ENCODE measurements at regions not wholly inside any gene's neighbourhood (a gene's known extent, or its start where the extent isn't known, plus 50 kb on each side); places are given as distances from the start of the nearest gene placed in this dataset.

DNA sequence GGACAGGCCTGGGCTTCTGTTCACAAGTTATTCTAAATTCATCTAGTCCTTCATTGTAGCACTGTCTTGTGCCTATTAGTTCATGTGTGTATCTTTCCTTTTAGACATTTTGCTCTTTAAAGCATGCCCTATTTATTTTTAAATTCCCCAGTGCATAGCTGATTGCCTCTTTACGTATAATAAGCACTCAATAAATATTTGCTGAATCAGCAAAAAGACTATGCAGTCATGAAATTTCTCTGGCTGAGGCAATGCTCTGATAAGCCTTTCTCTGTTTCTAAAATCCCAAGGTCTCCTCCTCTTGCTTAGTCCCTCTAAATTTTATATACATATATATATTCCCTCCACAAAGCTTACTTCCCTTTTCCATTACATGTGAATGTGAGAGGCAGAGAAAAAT lies 315.9 kb upstream of the PCSK5 start:
- DNase-seq (ENCODE audit: low spot score): no peak
- TF ChIP-seq, protein P1, sequence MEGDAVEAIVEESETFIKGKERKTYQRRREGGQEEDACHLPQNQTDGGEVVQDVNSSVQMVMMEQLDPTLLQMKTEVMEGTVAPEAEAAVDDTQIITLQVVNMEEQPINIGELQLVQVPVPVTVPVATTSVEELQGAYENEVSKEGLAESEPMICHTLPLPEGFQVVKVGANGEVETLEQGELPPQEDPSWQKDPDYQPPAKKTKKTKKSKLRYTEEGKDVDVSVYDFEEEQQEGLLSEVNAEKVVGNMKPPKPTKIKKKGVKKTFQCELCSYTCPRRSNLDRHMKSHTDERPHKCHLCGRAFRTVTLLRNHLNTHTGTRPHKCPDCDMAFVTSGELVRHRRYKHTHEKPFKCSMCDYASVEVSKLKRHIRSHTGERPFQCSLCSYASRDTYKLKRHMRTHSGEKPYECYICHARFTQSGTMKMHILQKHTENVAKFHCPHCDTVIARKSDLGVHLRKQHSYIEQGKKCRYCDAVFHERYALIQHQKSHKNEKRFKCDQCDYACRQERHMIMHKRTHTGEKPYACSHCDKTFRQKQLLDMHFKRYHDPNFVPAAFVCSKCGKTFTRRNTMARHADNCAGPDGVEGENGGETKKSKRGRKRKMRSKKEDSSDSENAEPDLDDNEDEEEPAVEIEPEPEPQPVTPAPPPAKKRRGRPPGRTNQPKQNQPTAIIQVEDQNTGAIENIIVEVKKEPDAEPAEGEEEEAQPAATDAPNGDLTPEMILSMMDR (IDR thresholded peaks at IDR 0.05): no peak
- H3K4me3 ChIP-seq: no peak overlapping the region
- no peak overlapping the region for H3K27ac ChIP-seq

DNA sequence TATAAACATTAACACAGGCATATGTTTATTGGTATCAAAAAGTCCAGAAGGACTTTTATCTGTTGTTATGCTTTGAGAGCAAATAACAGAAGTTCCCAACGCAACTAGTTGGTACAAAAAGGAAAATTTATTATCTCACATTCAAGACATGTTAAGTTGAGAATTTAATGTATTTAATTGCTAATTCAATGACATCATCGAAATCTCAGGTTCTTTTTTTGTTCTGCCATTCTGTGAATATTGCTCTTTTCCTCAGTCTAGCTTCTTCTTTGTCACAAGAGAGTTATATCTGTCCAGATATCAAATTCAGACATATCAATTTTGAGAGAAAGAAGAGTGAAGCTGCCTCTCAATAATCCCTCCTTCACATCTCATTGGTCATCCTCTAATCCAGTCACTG lies 307.6 kb upstream of the PCSK5 start:
- Histone ChIP-seq H3K4me3 (no peak overlapping the region), H3K27ac (no peak overlapping the region)
- TF ChIP-seq, protein P1 (IDR thresholded peaks at IDR 0.05): no peak
- DNase-seq (ENCODE audit: low spot score): no peak

DNA sequence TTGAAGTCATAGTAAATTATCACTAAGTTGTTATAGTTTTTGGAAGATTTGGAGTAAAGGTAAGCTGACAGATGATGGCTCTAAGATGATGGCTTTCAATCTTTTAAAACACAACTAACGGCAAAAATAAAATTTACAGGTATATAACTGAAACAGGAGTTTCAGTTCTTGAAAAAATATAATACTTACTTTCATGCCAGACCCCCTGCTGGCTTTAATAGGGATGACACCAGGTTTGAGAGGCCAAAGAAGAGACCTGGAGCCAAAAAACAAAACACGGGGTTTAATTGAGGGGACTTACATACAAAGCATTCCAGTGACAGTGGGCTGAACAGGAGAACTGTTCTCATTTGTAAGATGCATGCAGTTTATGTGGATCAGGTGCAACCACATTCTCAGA lies 301.7 kb upstream of the PCSK5 start:
- DNase-seq (ENCODE audit: low spot score): no peak
- H3K4me3 ChIP-seq: no peak overlapping the region
- H3K27ac ChIP-seq: no peak overlapping the region
- TF ChIP-seq, protein P1 (IDR thresholded peaks at IDR 0.05): no peak

DNA sequence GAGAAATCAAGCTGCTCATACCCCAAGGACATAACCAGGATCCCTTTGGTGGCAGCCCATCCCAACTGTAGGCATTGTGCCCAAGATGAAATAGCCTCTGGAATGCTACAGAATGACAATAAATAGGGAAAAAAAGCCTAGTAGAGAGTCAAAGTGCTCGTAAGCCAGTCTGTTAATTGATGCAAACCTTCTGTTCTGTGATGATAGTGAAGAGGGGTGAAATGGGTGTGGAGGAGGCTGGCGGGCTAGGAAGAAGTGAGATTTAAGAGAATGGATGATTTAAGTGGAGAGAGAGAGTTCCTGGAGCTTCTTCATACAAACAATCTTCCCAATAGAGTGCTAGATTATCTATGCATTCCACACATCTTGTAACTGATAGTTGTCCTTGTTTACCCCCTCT lies 301.0 kb upstream of the PCSK5 start:
- no peak for DNase-seq (ENCODE audit: low spot score)
- Histone ChIP-seq H3K4me3 (no peak overlapping the region), H3K27ac (no peak overlapping the region)
- TF ChIP-seq, protein P1 (IDR thresholded peaks at IDR 0.05): no peak

DNA sequence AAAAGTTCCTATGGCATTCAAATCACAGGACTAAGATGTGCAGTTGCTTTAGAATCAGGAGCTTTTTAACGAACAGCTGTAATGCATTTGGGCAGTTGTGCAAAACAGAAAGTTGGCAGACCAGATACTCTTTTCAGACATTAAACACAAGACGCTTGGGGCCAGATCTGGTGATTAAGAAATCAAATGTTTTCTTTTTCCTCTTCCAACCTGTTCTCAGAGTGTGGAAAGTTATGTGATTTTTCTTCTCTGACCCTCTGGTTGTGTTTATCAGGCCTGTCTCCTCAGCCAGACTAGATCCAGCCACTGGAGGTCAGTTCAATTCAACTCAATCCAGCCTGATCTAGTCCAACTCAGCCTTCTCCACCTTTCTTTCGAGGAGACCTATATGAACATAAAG lies 298.5 kb upstream of the PCSK5 start:
- H3K27ac ChIP-seq: no peak overlapping the region
- DNase-seq (ENCODE audit: low spot score): no peak
- TF ChIP-seq, protein P1 (IDR thresholded peaks at IDR 0.05): no peak
- no peak overlapping the region for H3K4me3 ChIP-seq

DNA sequence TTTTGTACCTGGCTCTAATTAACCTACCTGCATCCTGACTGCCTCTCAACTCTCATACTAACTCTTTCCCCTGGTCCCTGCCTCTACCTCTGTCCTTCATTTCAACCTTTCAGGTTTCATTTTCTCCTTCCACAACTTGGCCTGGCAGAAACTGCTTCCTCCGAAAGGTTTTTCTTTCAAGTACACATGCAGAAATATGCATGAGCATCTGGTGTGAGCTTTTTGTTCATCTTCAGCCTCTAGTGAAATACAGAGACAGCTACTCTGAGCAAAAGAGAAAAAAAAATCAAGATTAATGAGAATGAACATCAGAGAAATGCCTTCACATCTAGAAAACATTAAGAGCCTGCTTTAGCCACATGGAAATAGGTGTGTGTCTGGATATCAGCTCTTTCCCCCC lies 297.9 kb upstream of the PCSK5 start:
- TF ChIP-seq, protein P1 (IDR thresholded peaks at IDR 0.05): no peak
- Histone ChIP-seq H3K4me3 (no peak overlapping the region), H3K27ac (no peak overlapping the region)
- no peak for DNase-seq (ENCODE audit: low spot score)

DNA sequence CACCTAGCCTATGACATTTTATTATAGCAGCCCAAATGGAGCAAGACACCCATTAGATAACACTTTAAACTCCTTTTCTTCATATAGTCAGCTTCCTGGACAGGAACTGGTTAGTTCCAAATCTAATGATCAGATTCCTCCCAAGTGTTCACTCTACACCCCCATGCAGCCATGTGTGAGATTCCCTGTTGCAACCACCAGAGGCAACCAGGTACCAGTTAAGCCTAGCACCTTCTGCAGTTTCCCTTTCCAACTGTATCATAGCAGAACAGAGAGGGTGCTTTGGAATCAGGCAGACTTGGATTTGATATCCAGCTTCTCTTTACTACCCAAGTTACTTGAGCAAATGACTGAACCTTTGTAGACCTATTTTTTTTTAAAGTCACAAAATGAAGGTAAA lies 296.6 kb upstream of the PCSK5 start:
- Histone ChIP-seq H3K27ac (no peak overlapping the region), H3K4me3 (no peak overlapping the region)
- TF ChIP-seq, protein P1 (IDR thresholded peaks at IDR 0.05): no peak
- DNase-seq (ENCODE audit: low spot score): no peak
